Gastrocnemius medialis (tissue), 4 donors: ENCODE measurements at regions not wholly inside any gene's neighbourhood (a gene's known extent, or its start where the extent isn't known, plus 50 kb on each side); places are given as distances from the start of the nearest gene placed in this dataset.

ENCODE experiments used
- POLR2A ChIP-seq, 2 donors: fragments of 450-650 bp; IDR thresholded peaks; one replicate each; pipeline ENCODE4 v1.6.1; 2017; ENCODE audit warnings: antibody characterized with exemption in 2 of 2, mild to moderate bottlenecking in 2 of 2, moderate library complexity in 2 of 2
- TF ChIP-seq, protein P1 (sequence below), 5 experiments: fragments of 450-650 bp in 3 of 5; fragments of 200-600 bp in 2 of 5; sonication (generic) in 2 of 5; IDR thresholded peaks in 4 of 5; conservative IDR thresholded peaks in 1 of 5; 1 replicate in 4 of 5; 2 replicates in 1 of 5; pipeline ENCODE4 v1.5.1; 2016 to 2019; ENCODE audit warnings: antibody characterized with exemption in 5 of 5, mild to moderate bottlenecking in 3 of 5, moderate library complexity in 3 of 5

DNA sequence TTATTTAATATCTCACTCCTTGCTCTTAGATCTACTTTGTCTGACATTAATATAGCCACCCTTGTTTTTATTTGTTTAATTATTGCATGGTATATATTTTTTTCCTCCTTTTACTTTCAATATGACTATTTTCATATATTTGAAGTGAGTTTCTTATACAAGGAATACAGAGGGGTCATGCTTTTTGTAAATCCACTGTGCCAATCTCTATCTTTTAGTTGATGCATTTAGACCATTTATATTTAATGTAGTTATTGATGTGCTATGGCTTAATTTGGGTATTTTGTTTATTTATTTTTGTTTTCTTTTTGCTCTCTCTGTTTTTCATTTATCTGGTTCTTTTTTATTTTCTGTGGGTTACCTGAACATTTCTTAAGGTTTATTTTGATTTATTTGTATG lies 750.6 kb downstream of the TMEM182 start:
- TF ChIP-seq POLR2A (IDR thresholded peaks at IDR 0.05): no peak
- TF ChIP-seq, protein P1, sequence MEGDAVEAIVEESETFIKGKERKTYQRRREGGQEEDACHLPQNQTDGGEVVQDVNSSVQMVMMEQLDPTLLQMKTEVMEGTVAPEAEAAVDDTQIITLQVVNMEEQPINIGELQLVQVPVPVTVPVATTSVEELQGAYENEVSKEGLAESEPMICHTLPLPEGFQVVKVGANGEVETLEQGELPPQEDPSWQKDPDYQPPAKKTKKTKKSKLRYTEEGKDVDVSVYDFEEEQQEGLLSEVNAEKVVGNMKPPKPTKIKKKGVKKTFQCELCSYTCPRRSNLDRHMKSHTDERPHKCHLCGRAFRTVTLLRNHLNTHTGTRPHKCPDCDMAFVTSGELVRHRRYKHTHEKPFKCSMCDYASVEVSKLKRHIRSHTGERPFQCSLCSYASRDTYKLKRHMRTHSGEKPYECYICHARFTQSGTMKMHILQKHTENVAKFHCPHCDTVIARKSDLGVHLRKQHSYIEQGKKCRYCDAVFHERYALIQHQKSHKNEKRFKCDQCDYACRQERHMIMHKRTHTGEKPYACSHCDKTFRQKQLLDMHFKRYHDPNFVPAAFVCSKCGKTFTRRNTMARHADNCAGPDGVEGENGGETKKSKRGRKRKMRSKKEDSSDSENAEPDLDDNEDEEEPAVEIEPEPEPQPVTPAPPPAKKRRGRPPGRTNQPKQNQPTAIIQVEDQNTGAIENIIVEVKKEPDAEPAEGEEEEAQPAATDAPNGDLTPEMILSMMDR (IDR thresholded peaks at IDR 0.05 in 4 of 5, conservative IDR thresholded peaks at IDR 0.05 in 1 of 5): no peak
